GM18499 (cell line): ENCODE measurements at regions not wholly inside any gene's neighbourhood (a gene's known extent, or its start where the extent isn't known, plus 50 kb on each side); places are given as distances from the start of the nearest gene placed in this dataset.

ENCODE experiments used
- ATAC-seq: cut with Tn5 transposase; IDR thresholded peaks from one replicate; pipeline ENCODE4 v1.9.1; 2021; ENCODE audit warnings: moderate number of reproducible peaks; ENCODE audit not compliant: insufficient read depth, unreplicated experiment

- no peak for ATAC-seq
Observed at GRCh38 chr1:37234941-37235418, 200.7 kb upstream of the GRIK3 start.

GRCh38 chr1:37237948-37238347 is 203.6 kb upstream of the GRIK3 start:
- ATAC-seq, result no peak

- ATAC-seq, result no peak
Observed at GRCh38 chr1:37238364-37239224, 204.3 kb upstream of the GRIK3 start.

- no peak for ATAC-seq
Observed at GRCh38 chr1:37239225-37239740, 205.0 kb upstream of the GRIK3 start.

GRCh38 chr1:37240897-37241296 is 206.6 kb upstream of the GRIK3 start:
- ATAC-seq, result no peak

GRCh38 chr1:37242501-37242900 is 208.2 kb upstream of the GRIK3 start:
- no peak for ATAC-seq

GRCh38 chr1:37243368-37244082 is 209.2 kb upstream of the GRIK3 start:
- ATAC-seq, result no peak

GRCh38 chr1:37244083-37244480 is 209.8 kb upstream of the GRIK3 start:
- ATAC-seq, result no peak

GRCh38 chr1:37244815-37245214 is 210.5 kb upstream of the GRIK3 start:
- ATAC-seq, result no peak

GRCh38 chr1:37246631-37247030 is 212.3 kb upstream of the GRIK3 start:
- no peak for ATAC-seq

GRCh38 chr1:37250371-37250770 is 216.1 kb upstream of the GRIK3 start:
- ATAC-seq, result no peak

- no peak for ATAC-seq
Observed at GRCh38 chr1:37255136-37255795, 219.1 kb upstream of the ZC3H12A start.

- ATAC-seq, result no peak
Observed at GRCh38 chr1:37255868-37256267, 218.5 kb upstream of the ZC3H12A start.

GRCh38 chr1:37257646-37258045 is 216.7 kb upstream of the ZC3H12A start:
- no peak for ATAC-seq

- no peak for ATAC-seq
Observed at GRCh38 chr1:37258068-37258467, 216.3 kb upstream of the ZC3H12A start.

GRCh38 chr1:37259019-37259418 is 215.4 kb upstream of the ZC3H12A start:
- no peak for ATAC-seq

- ATAC-seq, result no peak
Observed at GRCh38 chr1:37261129-37261528, 213.3 kb upstream of the ZC3H12A start.

GRCh38 chr1:37262439-37263170 is 211.8 kb upstream of the ZC3H12A start:
- no peak for ATAC-seq

GRCh38 chr1:37265156-37265555 is 209.2 kb upstream of the ZC3H12A start:
- ATAC-seq, result no peak
